ENCODE measurements at regions not wholly inside any gene's neighbourhood (a gene's known extent, or its start where the extent isn't known, plus 50 kb on each side); places are given as distances from the start of the nearest gene placed in this dataset.

DNA sequence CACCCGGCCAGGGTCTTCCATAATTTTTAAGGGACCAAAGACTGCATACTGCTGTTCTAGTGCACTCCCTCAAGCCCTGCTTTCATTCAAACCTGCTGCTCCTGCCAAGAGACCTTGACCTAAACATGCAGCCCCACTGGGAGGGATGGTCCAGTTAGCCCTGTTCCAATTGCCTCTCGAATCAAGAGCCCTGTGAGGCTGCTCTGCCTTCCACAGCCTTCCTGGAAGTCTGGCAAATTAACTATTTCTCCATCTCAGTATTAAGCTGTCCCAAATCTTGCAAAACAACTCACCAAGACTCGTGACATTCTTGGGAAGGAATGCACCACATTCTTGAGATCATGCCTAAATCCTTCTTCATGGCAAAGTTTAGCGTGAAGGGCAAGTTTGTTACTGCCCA is 231.3 kb downstream of the C1orf94 start:
- TF ChIP-seq, protein P1, sequence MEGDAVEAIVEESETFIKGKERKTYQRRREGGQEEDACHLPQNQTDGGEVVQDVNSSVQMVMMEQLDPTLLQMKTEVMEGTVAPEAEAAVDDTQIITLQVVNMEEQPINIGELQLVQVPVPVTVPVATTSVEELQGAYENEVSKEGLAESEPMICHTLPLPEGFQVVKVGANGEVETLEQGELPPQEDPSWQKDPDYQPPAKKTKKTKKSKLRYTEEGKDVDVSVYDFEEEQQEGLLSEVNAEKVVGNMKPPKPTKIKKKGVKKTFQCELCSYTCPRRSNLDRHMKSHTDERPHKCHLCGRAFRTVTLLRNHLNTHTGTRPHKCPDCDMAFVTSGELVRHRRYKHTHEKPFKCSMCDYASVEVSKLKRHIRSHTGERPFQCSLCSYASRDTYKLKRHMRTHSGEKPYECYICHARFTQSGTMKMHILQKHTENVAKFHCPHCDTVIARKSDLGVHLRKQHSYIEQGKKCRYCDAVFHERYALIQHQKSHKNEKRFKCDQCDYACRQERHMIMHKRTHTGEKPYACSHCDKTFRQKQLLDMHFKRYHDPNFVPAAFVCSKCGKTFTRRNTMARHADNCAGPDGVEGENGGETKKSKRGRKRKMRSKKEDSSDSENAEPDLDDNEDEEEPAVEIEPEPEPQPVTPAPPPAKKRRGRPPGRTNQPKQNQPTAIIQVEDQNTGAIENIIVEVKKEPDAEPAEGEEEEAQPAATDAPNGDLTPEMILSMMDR (IDR thresholded peaks at IDR 0.05; ENCODE audit: insufficient read depth, low read length, poor library complexity, severe bottlenecking), result no peak
- no peak for TF ChIP-seq EZH2phosphoT487 (conservative IDR thresholded peaks at IDR 0.05; ENCODE audit: low read length)

All from SU-DHL-6 (cell line).